Amniotic stem cell (primary cell): ENCODE measurements at regions not wholly inside any gene's neighbourhood (a gene's known extent, or its start where the extent isn't known, plus 50 kb on each side); places are given as distances from the start of the nearest gene placed in this dataset.
A peak's percentile ranks its signal among the peaks of the same experiment; 100 is the strongest.
"Not testable (repeated sequence)": the region's sequence is repeated elsewhere in the genome, so short reads cannot be mapped to it uniquely, and the experiment has no call there.

Experiments used
- DNase-seq: peaks from one replicate; lab custom pipeline; 2025; lab: John Stamatoyannopoulos, UW

- DNase-seq = no peak
Measured at GRCh38 chr9:108069991-108070390, 580.4 kb upstream of the KLF4 start.

GRCh38 chr9:108062680-108063079 is 573.1 kb upstream of the KLF4 start:
- no peak for DNase-seq

GRCh38 chr9:108060175-108060574 is 570.6 kb upstream of the KLF4 start:
- no peak for DNase-seq

- DNase-seq = no peak
Measured at GRCh38 chr9:108058135-108058814, 568.7 kb upstream of the KLF4 start.

GRCh38 chr9:108057421-108058134 is 568.0 kb upstream of the KLF4 start:
- peak; percentile 77 for DNase-seq

GRCh38 chr9:108056805-108057386 is 567.3 kb upstream of the KLF4 start:
- DNase-seq = peak; percentile 39

- DNase-seq = no peak
Measured at GRCh38 chr9:108056084-108056804, 566.7 kb upstream of the KLF4 start.

- DNase-seq = no peak
Measured at GRCh38 chr9:108054131-108054630, 564.6 kb upstream of the KLF4 start.

GRCh38 chr9:108053555-108054061 is 564.0 kb upstream of the KLF4 start:
- DNase-seq = no peak

GRCh38 chr9:108052431-108053080 is 563.0 kb upstream of the KLF4 start:
- no peak for DNase-seq

GRCh38 chr9:108050894-108051293 is 561.3 kb upstream of the KLF4 start:
- DNase-seq = no peak

- no peak for DNase-seq
Measured at GRCh38 chr9:108049671-108050494, 560.3 kb upstream of the KLF4 start.

- DNase-seq = peak; percentile 81
Measured at GRCh38 chr9:108049026-108049607, 559.5 kb upstream of the KLF4 start.

- DNase-seq = no peak
Measured at GRCh38 chr9:108048406-108049025, 558.9 kb upstream of the KLF4 start.

GRCh38 chr9:108047777-108048176 is 558.2 kb upstream of the KLF4 start:
- DNase-seq = not testable (repeated sequence)

- no peak for DNase-seq
Measured at GRCh38 chr9:108047264-108047663, 557.7 kb upstream of the KLF4 start.

- DNase-seq = no peak
Measured at GRCh38 chr9:108045851-108046250, 556.3 kb upstream of the KLF4 start.

GRCh38 chr9:108043585-108043984 is 554.0 kb upstream of the KLF4 start:
- DNase-seq = no peak

GRCh38 chr9:108041551-108041950 is 552.0 kb upstream of the KLF4 start:
- peak; percentile 26 for DNase-seq

GRCh38 chr9:108040783-108041182 is 551.2 kb upstream of the KLF4 start:
- DNase-seq = no peak
